SU-DHL-6 (cell line): ENCODE measurements at regions not wholly inside any gene's neighbourhood (a gene's known extent, or its start where the extent isn't known, plus 50 kb on each side); places are given as distances from the start of the nearest gene placed in this dataset.

Experiments used
- EZH2phosphoT487 ChIP-seq: fragments of 200-600 bp; sonication (generic), shearing (Covaris generic); conservative IDR thresholded peaks from 2 replicates; pipeline ENCODE4 v1.6.1; 2018; ENCODE audit warnings: mild to moderate bottlenecking, antibody characterized with exemption, low read length, moderate library complexity, mixed read lengths
- TF ChIP-seq, protein P1 (sequence below): fragments of 200-600 bp; sonication (generic); IDR thresholded peaks from one replicate; pipeline ENCODE4 v1.5.1; 2017; ENCODE audit warnings: antibody characterized with exemption, mild to moderate bottlenecking, low read length, moderate library complexity; ENCODE audit not compliant: insufficient read depth, poor library complexity, severe bottlenecking

DNA sequence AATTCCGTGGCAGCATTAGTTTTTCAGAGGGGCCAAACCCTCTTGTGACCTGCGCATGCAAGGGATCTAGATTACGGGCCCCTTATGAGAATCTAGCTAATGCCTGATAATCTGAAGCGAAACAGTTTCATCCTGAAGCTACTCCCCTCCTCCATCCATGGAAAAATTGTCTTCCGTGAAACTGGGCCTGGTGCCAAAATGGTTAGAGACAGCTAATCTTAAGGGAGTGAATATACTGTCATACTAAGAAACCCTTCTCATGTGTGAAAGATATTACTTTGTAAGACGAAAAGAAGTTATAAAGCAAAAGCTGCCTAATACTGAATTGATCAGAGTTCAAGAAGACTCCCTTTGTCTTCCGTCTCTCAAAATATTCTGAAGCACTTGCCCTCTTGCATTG, 166.3 kb downstream of the DUSP10 start:
- TF ChIP-seq, protein P1, sequence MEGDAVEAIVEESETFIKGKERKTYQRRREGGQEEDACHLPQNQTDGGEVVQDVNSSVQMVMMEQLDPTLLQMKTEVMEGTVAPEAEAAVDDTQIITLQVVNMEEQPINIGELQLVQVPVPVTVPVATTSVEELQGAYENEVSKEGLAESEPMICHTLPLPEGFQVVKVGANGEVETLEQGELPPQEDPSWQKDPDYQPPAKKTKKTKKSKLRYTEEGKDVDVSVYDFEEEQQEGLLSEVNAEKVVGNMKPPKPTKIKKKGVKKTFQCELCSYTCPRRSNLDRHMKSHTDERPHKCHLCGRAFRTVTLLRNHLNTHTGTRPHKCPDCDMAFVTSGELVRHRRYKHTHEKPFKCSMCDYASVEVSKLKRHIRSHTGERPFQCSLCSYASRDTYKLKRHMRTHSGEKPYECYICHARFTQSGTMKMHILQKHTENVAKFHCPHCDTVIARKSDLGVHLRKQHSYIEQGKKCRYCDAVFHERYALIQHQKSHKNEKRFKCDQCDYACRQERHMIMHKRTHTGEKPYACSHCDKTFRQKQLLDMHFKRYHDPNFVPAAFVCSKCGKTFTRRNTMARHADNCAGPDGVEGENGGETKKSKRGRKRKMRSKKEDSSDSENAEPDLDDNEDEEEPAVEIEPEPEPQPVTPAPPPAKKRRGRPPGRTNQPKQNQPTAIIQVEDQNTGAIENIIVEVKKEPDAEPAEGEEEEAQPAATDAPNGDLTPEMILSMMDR = no peak
- no peak for TF ChIP-seq EZH2phosphoT487
